DND-41 (cell line): ENCODE measurements at regions not wholly inside any gene's neighbourhood (a gene's known extent, or its start where the extent isn't known, plus 50 kb on each side); places are given as distances from the start of the nearest gene placed in this dataset.

ENCODE experiments used
- ATAC-seq: fragments of 200-7000 bp; cut with Tn5 transposase; 3 replicates; pipeline ENCODE4 v1.9.1; 2021; ENCODE audit warnings: low read depth; ENCODE audit not compliant: insufficient read depth
- DNase-seq: peaks from one replicate; pipeline ENCODE4 v3.0.0-alpha.2; 2020
- H2AFZ ChIP-seq: 2 replicates; pipeline ENCODE4 v1.6.0; 2012; ENCODE audit warnings: low read depth, low read length
- H3K27ac ChIP-seq: 2 replicates; pipeline ENCODE4 v1.5.1; 2012; ENCODE audit warnings: low read length, inconsistent platforms
- H3K27me3 ChIP-seq: fragments of 200-600 bp; sonication (generic); 2 replicates; pipeline ENCODE4 v1.6.0; 2012; ENCODE audit warnings: low read length, mild to moderate bottlenecking, inconsistent platforms; ENCODE audit not compliant: insufficient read depth, poor library complexity
- H3K36me3 ChIP-seq: 2 replicates; pipeline ENCODE4 v1.5.1; 2012; ENCODE audit warnings: low read length, inconsistent platforms; ENCODE audit not compliant: insufficient read depth
- H3K4me1 ChIP-seq: 2 replicates; pipeline ENCODE4 v1.5.1; 2012; ENCODE audit warnings: mild to moderate bottlenecking, low read length; ENCODE audit not compliant: insufficient read depth
- H3K4me2 ChIP-seq: 2 replicates; pipeline ENCODE4 v1.6.0; 2012; ENCODE audit warnings: mild to moderate bottlenecking, moderate library complexity, low read length, inconsistent platforms; ENCODE audit not compliant: insufficient read depth
- H3K4me3 ChIP-seq, 2 experiments: fragments of 200-600 bp in 1 of 2; shearing (Covaris generic) in 1 of 2; 2 replicates each; pipeline ENCODE4 v1.5.1; 2012 to 2016; ENCODE audit warnings: inconsistent platforms in 2 of 2, low read length in 2 of 2, mild to moderate bottlenecking in 2 of 2, low read depth in 1 of 2, moderate library complexity in 1 of 2
- H3K79me2 ChIP-seq: 2 replicates; pipeline ENCODE4 v1.6.0; 2012; ENCODE audit warnings: low read length, inconsistent platforms; ENCODE audit not compliant: insufficient read depth
- H3K9ac ChIP-seq: 2 replicates; pipeline ENCODE4 v1.6.0; 2012; ENCODE audit warnings: low read depth, mild to moderate bottlenecking, inconsistent platforms, low read length, moderate library complexity
- H3K9me3 ChIP-seq: 2 replicates; pipeline ENCODE4 v1.5.1; 2012; ENCODE audit warnings: low read length, moderate library complexity, mild to moderate bottlenecking, inconsistent platforms; ENCODE audit not compliant: insufficient read depth, severe bottlenecking
- H4K20me1 ChIP-seq: 2 replicates; pipeline ENCODE4 v1.6.0; 2012; ENCODE audit warnings: low read length; ENCODE audit not compliant: insufficient read depth
- CTCF ChIP-seq: IDR thresholded peaks from 2 replicates; pipeline ENCODE4 v1.5.1; 2012; ENCODE audit warnings: borderline replicate concordance, low read length, moderate library complexity, mild to moderate bottlenecking; ENCODE audit not compliant: poor library complexity, severe bottlenecking; ENCODE audit errors: extremely low read depth
- EZH2 ChIP-seq: IDR thresholded peaks from 3 replicates; pipeline ENCODE4 v1.6.1; 2012; ENCODE audit warnings: borderline replicate concordance, low read depth, mild to moderate bottlenecking, moderate library complexity, low read length, inconsistent platforms; ENCODE audit not compliant: severe bottlenecking

- Histone ChIP-seq H4K20me1 (no peaks in the 10 kb centered on the region), H3K9me3 (no peaks in the 10 kb centered on the region), H3K27me3 (no peaks in the 10 kb centered on the region), H3K36me3 (no peaks in the 10 kb centered on the region), H3K27ac (no peak overlapping the region), H2AFZ (no peak overlapping the region), H3K4me1 (no peaks in the 10 kb centered on the region), H3K4me2 (no peak overlapping the region), H3K9ac (no peak overlapping the region), H3K4me3 (no peak overlapping the region), H3K79me2 (no peaks in the 10 kb centered on the region)
- TF ChIP-seq EZH2 = no peak
- TF ChIP-seq CTCF = no peak
- DNase-seq = no peak
- no peak for ATAC-seq
These were observed 654.8 kb downstream of the SLC4A3 start for GRCh38 chr2:220282236-220282635.

- Histone ChIP-seq H4K20me1 (no peaks in the 10 kb centered on the region), H3K36me3 (no peaks in the 10 kb centered on the region), H3K27me3 (no peaks in the 10 kb centered on the region), H3K4me2 (no peak overlapping the region), H3K79me2 (no peaks in the 10 kb centered on the region), H3K27ac (no peak overlapping the region), H3K9me3 (no peaks in the 10 kb centered on the region), H3K4me1 (no peaks in the 10 kb centered on the region), H3K9ac (no peak overlapping the region), H2AFZ (no peak overlapping the region), H3K4me3 (no peak overlapping the region)
- DNase-seq (no peak), ATAC-seq (no peak)
- TF ChIP-seq EZH2 (no peak), CTCF (no peak)
These were observed 666.5 kb downstream of the SLC4A3 start for GRCh38 chr2:220293966-220294365.

GRCh38 chr2:220296174-220296573 lies 668.7 kb downstream of the SLC4A3 start:
- Histone ChIP-seq H3K9me3 (no peaks in the 10 kb centered on the region), H3K4me2 (no peak overlapping the region), H3K79me2 (no peaks in the 10 kb centered on the region), H3K27me3 (no peaks in the 10 kb centered on the region), H4K20me1 (no peaks in the 10 kb centered on the region), H3K4me1 (no peaks in the 10 kb centered on the region), H3K4me3 (no peak overlapping the region), H2AFZ (no peak overlapping the region), H3K36me3 (no peaks in the 10 kb centered on the region), H3K27ac (no peak overlapping the region), H3K9ac (no peak overlapping the region)
- DNase-seq = no peak
- ATAC-seq = no peak
- TF ChIP-seq EZH2 (no peak), CTCF (no peak)

GRCh38 chr2:220297093-220297492 lies 669.7 kb downstream of the SLC4A3 start:
- H4K20me1 ChIP-seq = no peaks in the 10 kb centered on the region
- TF ChIP-seq CTCF = no peak
- TF ChIP-seq EZH2 = no peak
- no peak overlapping the region for H2AFZ ChIP-seq
- no peak for ATAC-seq
- H3K4me1 ChIP-seq = no peaks in the 10 kb centered on the region
- H3K79me2 ChIP-seq = no peaks in the 10 kb centered on the region
- no peak overlapping the region for H3K4me2 ChIP-seq
- no peak overlapping the region for H3K9ac ChIP-seq
- no peaks in the 10 kb centered on the region for H3K27me3 ChIP-seq
- DNase-seq = no peak
- no peak overlapping the region for H3K4me3 ChIP-seq
- no peaks in the 10 kb centered on the region for H3K9me3 ChIP-seq
- H3K27ac ChIP-seq = no peak overlapping the region
- H3K36me3 ChIP-seq = no peaks in the 10 kb centered on the region
